Left ventricle myocardium inferior (tissue), 1 donor: ENCODE measurements at regions not wholly inside any gene's neighbourhood (a gene's known extent, or its start where the extent isn't known, plus 50 kb on each side); places are given as distances from the start of the nearest gene placed in this dataset.

Source experiments
- DNase-seq: peaks from one replicate; pipeline ENCODE4 v3.0.0-alpha.2; 2020
- H3K27ac ChIP-seq: fragments of 200-600 bp; replicated peaks from 2 replicates; pipeline ENCODE4 v1.8.0; 2021
- H3K27me3 ChIP-seq: fragments of 200-600 bp; 2 replicates; pipeline ENCODE4 v1.8.0; 2021; ENCODE audit warnings: low read depth
- H3K36me3 ChIP-seq: fragments of 200-600 bp; 2 replicates; pipeline ENCODE4 v1.8.0; 2021
- H3K4me1 ChIP-seq: fragments of 200-600 bp; 2 replicates; pipeline ENCODE4 v1.8.0; 2021
- H3K4me3 ChIP-seq: fragments of 200-600 bp; 2 replicates; pipeline ENCODE4 v1.8.0; 2021; ENCODE audit warnings: mild to moderate bottlenecking, moderate library complexity
- H3K9me3 ChIP-seq: fragments of 200-600 bp; replicated peaks from 2 replicates; pipeline ENCODE4 v1.8.0; 2021
- intact Hi-C: fragments of 100-400 bp; cut with micrococcal nuclease; formaldehyde crosslinking; loops from one replicate; pipeline ENCODE4 v1.11.0; 2022
- TF ChIP-seq, protein P1 (sequence below): fragments of 200-600 bp; IDR thresholded peaks from 2 replicates; pipeline ENCODE4 v1.8.0; 2021; ENCODE audit warnings: antibody characterized with exemption, mild to moderate bottlenecking, borderline replicate concordance
- donor health status: DM: no; HTN: yes; CAD: no; lungs with severe emphysema.

DNA sequence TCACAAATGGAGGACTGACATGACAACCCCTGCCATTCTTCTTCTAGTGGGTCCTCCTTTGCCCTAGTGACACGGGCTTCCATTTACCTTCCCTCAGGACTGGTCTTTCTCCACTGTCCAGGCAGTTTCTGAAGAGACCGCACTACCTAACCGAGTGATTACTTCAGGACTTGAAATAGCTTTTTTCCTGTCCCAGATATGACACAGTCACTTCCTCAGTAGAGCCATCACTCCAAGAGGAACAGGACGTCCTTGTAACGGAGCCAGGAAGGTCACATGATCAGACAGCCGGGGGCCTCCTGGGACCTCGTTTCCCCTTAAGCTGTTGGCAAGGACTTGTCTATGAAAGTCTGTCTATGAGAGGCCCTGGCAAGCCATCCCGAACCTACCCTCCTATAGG lies 62.3 kb downstream of the FOS start:
- peaks cover 41% of the 10 kb centered on the region for H3K4me1 ChIP-seq
- H3K36me3 ChIP-seq, result no peaks in the 10 kb centered on the region
- TF ChIP-seq, protein P1, sequence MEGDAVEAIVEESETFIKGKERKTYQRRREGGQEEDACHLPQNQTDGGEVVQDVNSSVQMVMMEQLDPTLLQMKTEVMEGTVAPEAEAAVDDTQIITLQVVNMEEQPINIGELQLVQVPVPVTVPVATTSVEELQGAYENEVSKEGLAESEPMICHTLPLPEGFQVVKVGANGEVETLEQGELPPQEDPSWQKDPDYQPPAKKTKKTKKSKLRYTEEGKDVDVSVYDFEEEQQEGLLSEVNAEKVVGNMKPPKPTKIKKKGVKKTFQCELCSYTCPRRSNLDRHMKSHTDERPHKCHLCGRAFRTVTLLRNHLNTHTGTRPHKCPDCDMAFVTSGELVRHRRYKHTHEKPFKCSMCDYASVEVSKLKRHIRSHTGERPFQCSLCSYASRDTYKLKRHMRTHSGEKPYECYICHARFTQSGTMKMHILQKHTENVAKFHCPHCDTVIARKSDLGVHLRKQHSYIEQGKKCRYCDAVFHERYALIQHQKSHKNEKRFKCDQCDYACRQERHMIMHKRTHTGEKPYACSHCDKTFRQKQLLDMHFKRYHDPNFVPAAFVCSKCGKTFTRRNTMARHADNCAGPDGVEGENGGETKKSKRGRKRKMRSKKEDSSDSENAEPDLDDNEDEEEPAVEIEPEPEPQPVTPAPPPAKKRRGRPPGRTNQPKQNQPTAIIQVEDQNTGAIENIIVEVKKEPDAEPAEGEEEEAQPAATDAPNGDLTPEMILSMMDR, result no peak
- DNase-seq, result peak; percentile 92
- H3K27ac ChIP-seq, result peak overlapping the region; percentile 94
- intact Hi-C loops, result no loop called here
- peaks cover 5% of the 10 kb centered on the region for H3K9me3 ChIP-seq
- peak overlapping the region; percentile 29 for H3K4me3 ChIP-seq
- no peaks in the 10 kb centered on the region for H3K27me3 ChIP-seq

DNA sequence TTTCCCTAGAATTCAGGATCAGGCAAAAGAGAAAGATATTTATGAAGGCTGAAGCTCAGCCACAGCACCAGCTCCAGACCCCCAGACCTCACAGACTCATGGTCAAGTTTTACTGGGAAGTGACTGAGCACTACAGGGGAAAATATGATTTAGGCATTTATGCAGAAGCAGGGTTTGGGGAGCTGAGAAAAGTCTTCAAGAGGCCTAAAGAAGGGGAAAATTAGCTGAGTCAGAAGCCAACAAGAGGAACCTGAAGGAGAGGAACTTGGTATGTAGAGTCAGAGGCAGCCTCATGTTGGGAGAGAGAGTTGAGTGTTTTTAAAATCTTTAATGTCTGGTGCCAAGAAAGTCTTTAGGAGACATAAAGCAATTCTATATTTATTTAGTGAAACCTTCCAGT lies 63.0 kb downstream of the FOS start:
- TF ChIP-seq, protein P1, result no peak
- DNase-seq, result no peak
- peak overlapping the region; percentile 94 for H3K27ac ChIP-seq
- H3K36me3 ChIP-seq, result no peaks in the 10 kb centered on the region
- no peaks in the 10 kb centered on the region for H3K27me3 ChIP-seq
- intact Hi-C loops, result no loop called here
- no peak overlapping the region for H3K4me3 ChIP-seq
- peaks cover 7% of the 10 kb centered on the region for H3K9me3 ChIP-seq
- peaks cover 41% of the 10 kb centered on the region for H3K4me1 ChIP-seq

DNA sequence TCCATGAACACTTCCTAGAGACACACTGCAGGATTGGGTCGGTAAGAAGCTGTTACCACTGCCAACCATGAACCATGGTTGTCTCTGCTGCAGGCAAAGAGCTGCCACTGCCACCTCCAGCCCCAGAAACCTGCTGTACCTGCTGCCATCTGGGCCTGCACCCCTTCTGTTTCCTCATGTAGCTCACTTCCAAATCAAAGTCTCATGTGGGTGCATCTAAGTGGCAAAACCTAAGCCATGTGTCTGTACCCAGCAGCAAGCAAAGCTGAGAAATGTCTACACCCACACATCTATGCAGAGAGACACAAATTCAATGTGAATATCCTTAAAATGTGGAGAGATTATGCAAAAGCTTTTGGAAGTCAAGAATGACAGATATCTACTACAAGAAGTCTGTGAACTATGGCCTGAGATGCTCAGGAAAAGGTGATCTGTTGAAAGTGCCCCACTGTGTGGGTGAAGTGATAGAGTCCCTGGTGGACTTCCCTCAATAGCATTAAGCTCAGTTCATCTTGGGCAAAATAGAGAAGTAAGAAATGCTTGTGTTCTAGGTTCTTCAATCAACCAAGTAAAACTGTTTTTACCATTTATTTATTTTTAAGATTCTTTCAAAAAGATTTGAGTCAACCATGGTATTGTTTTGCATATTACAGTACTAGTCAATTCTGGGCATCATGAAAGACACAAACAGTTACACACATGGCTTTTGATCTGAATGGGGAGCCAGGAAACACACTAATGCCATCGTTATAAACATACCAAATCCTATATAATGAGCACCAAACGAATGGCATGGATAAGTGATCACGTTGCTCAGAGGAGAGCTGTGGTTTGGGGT lies 64.4 kb downstream of the FOS start:
- H3K36me3 ChIP-seq, result no peaks in the 10 kb centered on the region
- no peak for DNase-seq
- intact Hi-C loops, result no loop called here
- H3K27me3 ChIP-seq, result no peaks in the 10 kb centered on the region
- TF ChIP-seq, protein P1, result no peak
- no peak overlapping the region for H3K27ac ChIP-seq
- no peak overlapping the region for H3K4me3 ChIP-seq
- peaks cover 41% of the 10 kb centered on the region for H3K4me1 ChIP-seq
- peaks cover 7% of the 10 kb centered on the region for H3K9me3 ChIP-seq

DNA sequence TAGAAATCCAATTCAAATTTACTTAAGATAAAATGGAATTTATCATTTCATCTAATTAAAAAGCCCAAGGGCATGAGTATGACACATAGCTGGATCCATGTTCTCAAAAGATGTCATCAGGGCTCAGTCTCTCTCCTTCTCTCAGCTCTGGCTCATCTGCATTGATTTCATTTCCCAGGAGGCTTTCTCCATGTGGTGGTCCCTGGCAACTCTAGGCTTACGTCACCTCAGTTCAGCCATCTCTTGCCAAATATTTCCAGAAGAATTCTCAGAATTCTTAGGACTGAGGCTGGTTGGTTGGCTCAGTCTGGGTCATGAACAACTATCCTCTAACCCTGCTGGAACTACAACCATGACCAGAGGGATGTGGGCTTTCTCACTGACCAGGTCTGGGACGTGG lies 65.3 kb downstream of the FOS start:
- Histone ChIP-seq H3K4me1 (peaks cover 36% of the 10 kb centered on the region), H3K27ac (no peak overlapping the region), H3K36me3 (no peaks in the 10 kb centered on the region), H3K9me3 (peaks cover 7% of the 10 kb centered on the region), H3K27me3 (no peaks in the 10 kb centered on the region), H3K4me3 (no peak overlapping the region)
- TF ChIP-seq, protein P1, result no peak
- no peak for DNase-seq
- intact Hi-C loops, result no loop called here

DNA sequence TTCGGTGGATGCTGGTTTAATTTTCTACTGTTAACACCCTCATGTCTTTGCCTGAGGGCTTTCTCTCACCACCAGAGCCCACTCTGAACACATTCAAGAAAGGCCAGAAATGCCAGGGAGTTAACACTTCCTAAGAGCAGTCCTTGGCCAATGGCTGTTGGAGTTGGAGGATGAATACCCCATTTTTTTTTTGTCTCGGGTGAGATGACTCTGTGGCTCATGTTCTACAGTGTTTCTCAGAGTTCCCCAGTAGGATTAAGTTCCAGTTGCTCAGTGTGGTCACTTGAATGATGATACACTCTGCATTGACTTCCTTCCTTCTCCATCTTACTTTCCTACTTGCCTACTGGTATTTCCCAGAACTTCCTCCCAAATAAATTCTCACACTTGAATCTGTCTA lies 65.8 kb downstream of the FOS start:
- no peak overlapping the region for H3K27ac ChIP-seq
- no peaks in the 10 kb centered on the region for H3K27me3 ChIP-seq
- H3K4me3 ChIP-seq, result no peak overlapping the region
- DNase-seq, result no peak
- H3K9me3 ChIP-seq, result peaks cover 7% of the 10 kb centered on the region
- H3K36me3 ChIP-seq, result no peaks in the 10 kb centered on the region
- intact Hi-C loops, result no loop called here
- peaks cover 31% of the 10 kb centered on the region for H3K4me1 ChIP-seq
- TF ChIP-seq, protein P1, result no peak
